HG03342 (cell line): ENCODE measurements at regions not wholly inside any gene's neighbourhood (a gene's known extent, or its start where the extent isn't known, plus 50 kb on each side); places are given as distances from the start of the nearest gene placed in this dataset.

Experiments used
- ATAC-seq: cut with Tn5 transposase; IDR thresholded peaks from one replicate; pipeline ENCODE4 v1.9.1; 2021; ENCODE audit warnings: mild to moderate bottlenecking, moderate library complexity; ENCODE audit not compliant: unreplicated experiment

DNA sequence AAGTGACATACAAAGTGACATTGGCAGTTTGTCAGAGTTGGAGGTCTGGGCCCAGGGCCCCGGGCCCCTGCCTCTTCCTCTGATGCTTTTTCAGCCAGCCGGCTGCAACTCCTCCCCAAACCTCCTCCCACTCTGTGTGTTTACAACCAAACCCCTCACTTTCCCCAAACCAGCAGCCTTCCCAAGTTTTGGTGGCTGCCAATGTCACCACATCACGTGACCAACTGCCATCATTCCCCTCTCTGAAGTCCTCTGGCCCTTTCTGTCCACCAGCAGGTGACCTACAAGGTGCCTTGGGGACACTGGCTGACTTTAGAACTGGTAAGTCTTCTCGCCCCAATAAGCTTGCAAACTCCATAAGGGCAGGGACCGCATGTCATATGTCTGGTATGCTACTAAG lies 357.7 kb downstream of the BCOR start:
- no peak for ATAC-seq

DNA sequence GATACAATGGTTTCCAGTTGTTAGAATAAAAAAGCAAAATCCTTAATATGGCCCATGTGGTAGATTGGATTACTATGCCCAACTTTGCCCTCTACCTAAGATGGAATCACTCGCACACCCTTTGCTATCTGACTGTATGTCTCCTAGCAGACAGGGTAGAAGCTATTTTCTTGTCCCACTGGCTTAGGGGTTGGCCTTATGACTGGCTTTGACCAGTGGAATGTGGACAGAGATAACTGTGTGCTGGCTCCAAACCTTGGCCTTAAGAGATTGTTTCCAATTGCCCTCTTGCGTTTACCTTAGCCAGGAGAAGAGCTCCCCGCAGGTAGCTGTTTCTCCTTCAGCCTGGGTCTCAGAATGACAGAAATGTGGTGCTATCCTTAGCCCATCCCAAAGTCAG lies 355.9 kb downstream of the BCOR start:
- ATAC-seq: no peak

DNA sequence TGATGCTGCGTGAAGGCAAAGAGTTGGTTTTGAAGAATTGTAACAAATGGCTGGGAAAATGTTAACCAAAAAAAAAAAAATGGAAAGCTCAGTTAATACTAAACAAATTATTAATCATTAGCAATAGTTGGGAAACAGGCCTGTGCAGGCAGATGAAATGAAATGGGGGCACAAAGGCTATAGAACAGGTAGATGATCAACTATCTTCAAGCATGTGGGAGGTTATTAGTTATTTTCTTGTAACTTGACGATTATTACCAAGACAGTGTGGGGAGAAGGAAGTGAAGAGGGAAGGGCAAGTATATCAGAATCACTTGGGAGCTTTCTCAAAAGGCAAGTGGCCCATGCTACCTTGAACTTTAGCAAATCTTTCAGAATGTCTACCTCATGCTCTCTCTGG lies 351.9 kb downstream of the BCOR start:
- no peak for ATAC-seq

DNA sequence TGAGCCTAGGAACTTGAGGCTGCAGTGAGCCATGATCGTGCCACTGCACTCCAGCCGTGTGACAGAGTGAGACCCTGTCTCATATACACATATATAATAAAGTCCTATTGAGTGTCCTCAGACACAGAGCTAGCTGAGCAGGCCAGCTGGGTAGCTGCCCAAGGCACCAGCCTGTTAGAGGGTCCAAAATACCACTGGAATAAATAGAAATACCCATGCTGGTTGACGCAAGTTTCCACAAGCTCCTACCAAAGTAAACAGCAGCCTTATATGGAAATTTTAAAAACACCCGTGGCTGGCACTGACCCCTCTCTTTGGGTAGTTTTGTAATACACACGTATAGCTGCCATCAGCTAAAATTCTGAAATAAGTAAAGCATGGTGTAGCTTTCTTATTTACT lies 348.6 kb downstream of the BCOR start:
- no peak for ATAC-seq

DNA sequence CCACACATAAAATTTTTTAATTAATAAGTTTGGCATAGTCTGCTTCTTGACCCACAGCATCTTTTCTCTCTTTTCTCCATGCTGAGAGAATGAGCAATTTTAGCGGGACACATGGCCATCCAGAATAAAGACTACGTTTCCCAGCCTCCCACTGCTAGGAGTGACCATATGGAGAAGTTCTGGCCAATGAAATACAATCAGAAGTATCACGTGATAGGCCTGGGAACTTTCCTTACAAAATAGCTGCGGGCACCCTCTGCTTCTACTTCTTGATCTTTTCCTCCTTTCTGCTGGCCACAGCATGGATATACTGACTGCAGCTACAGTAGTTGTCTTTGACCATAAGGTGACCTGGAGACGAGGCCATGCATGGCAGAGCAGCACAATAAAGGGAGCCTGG lies 348.0 kb downstream of the BCOR start:
- ATAC-seq: no peak

DNA sequence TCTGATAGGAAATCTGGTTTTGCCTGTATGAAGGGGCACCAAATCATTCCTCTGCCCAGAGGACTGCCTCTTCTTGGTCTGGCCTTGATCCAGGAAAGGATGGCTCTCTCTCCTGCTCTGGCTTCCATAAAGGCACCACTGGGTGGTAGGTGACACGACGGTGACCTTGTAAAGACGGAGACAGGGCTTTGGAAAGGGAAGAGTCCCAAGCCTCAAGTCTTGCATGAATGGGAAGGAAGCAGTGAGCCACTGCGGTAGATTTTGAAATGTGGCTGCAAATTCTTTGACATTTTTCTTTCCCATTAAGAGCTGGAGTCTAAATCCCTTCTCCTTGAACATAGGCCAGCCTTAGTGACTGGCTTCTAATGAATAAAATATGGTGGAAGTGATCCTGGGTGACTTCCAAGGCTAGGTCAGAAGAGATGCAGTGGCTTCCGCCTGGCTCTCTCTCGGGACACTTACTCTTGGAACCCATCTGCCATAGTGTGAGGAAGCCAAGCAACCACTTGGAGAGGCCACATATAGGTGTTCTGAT lies 347.4 kb downstream of the BCOR start:
- ATAC-seq: no peak

DNA sequence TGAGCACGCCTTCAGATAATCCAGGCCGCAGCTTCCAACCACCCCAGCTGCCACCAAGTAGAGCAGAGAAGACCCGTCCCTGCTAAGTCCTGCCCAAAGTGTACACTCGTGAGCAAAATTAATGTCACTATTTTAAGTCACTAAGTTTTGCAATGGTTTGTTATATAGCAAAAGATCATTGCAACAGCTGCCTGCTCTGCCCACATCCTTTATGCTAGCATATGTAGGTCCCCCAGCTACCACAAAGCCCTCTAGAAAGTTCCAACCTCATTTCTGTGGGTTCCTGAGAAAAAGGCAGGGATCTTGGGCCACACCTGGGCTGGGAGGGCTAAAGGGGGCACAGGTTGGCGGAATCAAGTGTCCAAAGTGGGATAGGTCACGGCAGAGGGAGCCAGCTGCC lies 346.9 kb downstream of the BCOR start:
- ATAC-seq: no peak

DNA sequence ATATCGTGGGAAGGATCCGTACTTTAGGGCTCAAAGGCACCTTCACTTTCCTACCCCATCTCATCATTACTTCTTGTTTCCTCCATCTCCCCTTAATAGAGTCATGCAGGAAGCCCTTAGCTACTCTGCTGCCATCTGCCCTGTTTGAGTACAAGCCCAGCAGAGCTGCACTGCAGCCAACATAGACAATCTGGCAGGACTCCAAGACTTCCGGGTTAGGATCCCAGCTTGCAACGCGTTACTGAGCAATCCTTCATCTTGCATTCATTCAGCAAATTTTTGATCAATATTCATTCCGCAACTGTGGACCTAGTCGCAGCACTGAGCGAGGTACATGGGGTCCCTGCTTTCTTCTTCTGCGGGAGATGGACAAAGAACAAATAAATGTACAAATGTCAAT lies 344.9 kb downstream of the BCOR start:
- no peak for ATAC-seq

DNA sequence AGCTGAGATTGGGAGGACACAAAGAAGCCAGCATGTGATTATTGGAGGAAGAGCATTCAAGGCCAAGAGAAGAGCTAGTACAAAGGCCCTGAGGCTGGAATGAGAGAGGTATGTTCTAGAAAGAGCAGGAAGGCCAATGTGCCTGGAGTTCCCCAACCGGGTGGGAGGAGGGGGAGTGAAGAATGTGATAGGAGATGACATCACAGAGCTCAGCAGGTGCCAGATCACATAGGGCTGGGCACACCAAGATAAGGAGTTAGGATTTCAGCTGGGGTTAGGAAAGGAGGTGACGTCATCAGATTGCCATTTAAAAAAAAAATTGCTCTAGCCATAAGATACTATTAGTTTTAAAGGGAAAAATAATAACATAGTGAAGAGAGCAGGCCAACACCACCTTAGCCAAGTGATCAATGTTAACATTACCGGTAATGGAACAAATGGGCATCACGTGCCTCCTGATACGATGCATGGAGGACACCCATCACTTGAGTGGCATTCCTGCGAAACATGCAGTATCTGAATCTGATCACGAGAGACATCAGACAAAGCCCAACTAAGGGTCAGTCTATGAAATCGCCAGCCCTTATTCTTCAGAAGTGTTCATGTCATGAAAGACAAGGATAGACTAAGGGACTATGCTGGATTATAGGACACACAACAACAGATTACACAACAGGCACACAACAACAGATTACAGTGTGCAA lies 344.3 kb downstream of the BCOR start:
- ATAC-seq: no peak

DNA sequence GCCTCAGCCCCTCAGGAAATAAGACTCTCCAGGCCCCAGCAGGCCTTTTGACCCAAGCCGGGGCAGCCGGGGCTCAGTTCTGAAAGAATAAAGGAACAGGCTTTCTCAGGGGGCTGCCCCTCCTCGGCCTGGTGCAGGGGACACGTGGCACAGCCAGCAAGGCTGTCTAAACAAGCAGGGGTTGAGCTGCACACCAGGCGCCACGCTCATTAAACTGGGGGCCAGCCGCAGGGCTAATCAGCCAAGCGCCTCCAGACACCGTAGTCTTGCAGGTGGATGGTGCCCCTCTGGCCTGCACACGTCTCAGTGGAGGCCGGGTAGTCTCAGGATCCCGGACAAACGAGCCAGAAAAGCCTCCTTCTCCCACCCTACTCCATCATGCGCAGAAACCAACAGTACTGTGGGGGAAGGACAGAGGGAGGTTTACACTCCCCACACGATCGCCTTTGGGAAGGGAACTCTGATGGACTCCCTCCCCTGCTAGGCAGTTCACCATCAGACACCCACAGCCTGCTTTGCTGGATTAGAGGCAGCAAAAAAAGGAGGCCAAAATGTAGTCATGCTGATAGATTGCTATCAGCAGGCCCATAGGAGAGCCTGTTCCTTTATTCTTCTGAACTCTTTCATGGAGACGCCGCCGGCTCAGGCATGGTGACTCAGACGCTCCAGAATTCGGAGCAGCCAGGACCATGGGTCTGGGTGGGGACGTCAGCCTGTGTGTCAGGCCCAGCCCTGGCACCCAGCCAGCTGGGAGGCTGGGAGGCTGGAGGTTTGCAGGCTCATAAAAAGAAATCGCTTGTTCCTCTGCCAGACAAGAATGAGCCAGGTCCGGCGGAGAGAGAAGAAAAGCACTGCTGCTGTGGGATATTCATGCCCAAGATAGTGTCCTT lies 342.4 kb downstream of the BCOR start:
- no peak for ATAC-seq

DNA sequence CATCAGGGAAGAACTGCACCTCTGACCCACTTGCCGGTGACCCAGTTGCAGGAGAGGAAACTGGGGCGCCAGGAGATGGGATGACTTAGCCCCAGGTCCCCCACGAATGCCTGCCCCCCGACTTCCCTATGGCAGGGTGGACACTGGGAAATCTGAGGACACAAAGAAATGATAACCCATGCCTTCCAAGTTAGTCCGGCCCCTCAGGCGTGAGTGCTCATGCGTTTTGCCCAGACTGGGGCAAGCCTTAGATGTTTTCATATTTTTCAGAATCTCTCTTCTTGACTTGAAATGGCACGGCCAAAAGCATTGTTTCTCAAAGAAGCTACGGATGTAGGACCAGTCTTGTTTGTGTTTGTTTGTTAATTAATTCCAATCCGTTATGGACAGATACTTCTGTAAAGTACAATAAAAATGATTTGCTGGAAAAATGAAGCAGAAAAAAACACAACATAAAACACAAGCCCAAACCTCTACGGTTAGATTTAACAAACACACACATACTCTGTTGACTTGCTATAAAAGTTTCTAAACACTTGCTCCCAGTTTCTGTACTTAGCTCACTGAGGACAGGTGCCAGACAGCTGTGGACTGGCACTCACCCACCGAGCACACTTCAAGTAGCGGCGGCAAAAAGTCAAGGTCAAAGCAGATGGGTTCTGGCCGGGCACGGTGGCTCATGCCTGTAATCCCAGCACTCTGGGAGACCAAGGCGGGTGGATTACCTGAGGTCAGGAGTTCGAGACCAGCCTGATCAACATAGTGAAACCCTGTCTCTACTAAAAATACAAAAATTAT lies 341.5 kb downstream of the BCOR start:
- no peak for ATAC-seq

DNA sequence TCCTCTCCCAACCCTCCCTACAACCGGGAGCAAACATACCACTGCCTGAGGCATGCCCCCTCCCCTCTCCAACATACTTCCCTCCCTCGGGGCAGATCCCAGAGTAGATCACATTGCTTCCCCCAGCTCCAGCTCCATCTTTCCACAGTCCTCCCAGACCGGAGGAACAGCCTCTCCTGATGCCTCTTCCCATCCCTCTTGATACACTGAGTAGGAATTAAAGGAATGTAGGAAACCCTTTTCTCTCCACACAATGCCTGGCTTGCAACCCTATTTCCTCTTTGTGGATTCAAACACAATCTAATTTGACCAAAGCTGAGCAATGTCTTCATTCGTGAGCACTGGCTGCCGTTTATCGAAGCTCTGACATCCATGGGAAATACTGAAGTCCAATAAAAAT lies 339.8 kb downstream of the BCOR start:
- ATAC-seq: no peak

DNA sequence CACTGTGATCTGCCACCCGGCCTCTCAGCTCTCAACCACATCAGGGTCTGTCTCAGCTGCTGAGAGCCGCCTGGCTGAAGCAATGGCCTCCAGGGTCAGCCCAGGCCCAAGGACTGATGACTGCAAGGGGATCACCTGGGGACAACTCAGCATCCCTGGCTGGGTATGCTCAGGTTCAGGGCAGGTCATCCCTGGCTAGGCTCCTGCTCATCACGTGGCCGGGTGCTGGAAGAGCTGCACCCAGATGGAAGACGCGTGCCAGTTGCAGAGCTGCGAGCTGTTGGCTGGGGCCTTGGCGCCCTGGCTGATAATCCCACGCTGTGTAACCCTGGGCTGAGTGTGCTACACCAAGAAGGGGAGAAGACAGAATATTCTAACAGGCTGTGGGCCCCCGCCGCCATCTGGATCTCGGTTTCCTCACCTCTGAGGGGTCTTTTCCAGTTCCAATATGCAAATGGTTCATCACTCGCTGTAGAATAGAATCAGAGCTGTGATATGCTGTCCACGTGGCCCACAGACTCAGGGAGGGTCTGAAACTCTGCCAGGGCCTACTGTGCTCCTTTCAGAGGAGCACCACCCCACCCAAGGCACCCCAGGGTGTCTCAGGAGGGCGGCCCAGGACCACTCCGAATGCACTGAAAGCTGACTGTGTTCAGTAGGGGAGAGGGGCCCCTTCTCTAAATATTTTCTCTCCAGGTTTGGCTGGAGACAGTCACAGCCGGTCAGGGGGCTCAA lies 338.8 kb downstream of the BCOR start:
- ATAC-seq: no peak

DNA sequence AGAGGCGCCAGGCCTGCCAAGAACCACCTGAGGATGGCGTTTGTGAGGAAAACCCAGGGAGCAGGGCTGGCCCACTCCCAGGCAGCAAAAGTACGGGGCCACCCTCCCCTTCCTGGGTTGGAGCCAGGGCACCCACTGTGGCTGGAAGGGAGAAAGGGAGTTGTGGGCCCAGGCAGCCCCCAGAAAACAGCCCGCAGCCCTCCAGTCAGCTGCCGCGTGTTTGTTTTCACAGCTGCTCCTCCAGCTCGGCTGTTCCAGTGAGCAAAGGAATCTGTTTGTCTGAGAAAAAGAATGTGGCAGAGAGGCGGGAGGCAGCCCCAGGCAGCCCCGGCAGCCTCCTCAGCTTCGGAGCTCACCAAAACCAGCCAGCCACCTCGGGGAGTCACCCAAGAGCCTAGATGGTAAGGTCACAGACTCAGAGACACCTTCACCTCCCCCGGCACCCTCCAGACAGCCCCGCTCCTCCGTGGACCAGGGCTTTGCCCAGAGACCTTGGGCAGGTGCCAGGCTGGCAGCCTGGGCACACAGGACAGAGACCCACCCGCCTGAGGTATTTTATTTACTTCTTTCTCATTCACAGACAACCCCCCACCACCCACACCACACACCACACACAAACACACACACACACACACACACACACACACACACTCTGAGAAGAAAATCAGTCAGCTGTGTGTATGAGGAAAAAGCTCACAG lies 338.1 kb downstream of the BCOR start:
- no peak for ATAC-seq

DNA sequence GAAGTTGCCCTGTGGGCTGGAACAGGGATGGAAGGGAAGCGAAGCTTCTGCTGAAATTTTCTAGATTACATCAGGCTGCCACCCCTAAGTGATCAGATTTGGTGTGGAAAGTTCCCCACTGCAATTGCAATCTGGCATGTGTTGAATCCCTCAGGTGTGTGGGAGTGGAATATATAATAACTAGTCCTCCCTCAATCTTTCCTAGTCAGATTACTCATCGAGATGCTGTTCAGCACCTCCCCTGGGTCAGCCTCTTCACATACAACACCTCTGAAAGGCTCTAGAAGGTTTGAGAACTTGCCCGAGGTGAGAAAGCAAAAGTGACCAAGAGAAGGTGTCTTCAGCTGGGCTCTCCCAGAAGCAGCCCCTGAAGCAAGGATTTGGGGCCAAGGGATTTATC lies 336.8 kb downstream of the BCOR start:
- ATAC-seq: no peak

DNA sequence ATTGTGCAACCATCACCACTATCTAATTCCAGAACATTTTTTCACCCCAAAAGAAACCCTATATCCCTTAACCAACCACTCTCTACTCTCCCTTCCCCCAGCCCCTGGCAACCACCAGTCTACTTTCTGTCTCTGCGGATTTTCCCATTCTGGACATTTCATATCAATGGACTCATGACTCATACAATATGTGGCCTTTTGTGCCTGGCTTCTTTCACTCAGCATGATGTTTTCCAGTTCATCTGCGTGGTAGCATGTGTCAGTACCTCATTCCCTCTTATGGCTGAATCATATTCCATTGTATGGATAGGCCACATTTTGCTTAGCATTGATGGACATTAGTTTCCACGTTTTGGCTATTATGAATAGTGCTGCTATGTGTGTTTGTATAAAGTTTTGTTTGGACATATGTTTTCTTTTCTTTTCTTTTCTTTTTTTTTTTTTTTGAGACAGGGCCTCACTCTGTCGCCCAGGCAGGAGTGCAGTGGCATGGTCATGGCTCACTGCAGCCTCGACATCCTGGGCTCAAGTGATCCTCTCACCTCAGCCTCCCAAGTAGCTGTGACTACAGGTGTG lies 335.4 kb downstream of the BCOR start:
- no peak for ATAC-seq

DNA sequence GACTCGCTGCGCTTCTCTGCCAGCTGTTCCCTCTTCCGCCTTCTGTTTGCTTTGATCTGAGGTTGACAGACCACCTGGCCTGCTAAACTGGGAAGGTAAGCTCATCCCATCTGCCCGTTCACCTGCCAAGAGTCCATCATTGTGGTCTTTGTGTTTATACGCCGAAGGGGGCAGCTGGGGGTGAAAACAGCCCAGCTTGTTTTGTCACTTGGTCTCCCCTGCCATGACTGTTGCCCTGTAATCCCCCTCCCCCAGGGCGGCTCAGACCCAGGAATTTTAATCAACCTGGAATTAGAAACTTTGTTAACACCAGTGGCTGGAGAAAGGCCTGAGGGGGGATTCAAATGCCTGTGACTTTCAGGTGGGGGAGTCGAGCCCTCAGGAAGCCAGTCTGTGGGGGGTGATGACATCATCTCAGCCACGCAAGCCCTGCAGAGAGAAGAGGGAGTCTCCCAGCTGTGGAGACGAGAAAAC lies 333.3 kb downstream of the BCOR start:
- ATAC-seq: no peak

DNA sequence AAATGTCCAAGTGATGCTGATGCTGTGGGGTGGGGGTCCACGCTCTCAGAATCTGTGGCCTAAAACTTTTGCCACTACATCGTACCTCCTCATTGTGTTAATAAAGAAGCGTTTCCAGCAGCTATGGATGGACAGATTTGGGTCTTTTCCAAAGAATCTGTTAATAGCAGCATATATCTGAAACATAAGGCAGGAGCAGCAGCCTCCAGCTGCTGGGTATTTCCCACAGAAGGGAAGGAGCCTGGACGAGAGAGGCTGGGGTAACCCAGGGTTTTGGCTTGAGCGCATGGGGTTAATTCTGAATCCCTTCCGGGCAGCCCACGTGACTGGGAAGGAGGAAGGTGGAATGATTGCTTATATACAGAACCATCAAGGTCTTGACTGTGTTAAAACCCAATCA lies 332.4 kb downstream of the BCOR start:
- ATAC-seq: no peak

DNA sequence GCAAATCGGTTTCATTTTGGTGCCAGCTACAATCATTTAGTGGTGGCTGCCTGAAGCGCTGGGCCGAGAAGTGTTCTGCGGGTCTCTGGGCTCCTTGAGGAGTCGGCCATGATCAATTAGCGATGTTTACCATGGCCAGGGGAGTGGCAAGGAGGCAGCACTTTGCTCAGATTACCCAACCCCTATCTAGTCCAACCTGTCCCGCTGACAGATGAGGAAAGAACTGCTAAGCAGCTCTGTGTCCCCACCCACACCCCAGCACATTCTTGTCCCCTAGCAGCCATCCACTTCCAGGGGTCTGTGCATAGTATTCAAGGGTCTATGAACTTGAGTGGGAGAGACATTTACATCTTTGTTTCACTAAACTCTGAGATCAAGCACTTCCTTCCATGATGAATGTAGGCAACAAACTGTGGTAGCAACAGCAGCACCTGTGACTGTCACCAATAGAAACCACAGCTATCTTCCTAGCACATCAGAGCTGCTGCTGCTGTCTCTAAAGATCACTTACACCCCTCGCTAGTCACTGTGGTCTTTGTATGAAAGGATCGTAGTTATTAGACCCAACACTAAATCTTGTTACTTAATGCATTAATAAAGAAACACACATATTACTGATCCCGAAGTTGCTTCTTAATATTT lies 331.6 kb downstream of the BCOR start:
- no peak for ATAC-seq
